ENCODE measurements at regions not wholly inside any gene's neighbourhood (a gene's known extent, or its start where the extent isn't known, plus 50 kb on each side); places are given as distances from the start of the nearest gene placed in this dataset.

DNA sequence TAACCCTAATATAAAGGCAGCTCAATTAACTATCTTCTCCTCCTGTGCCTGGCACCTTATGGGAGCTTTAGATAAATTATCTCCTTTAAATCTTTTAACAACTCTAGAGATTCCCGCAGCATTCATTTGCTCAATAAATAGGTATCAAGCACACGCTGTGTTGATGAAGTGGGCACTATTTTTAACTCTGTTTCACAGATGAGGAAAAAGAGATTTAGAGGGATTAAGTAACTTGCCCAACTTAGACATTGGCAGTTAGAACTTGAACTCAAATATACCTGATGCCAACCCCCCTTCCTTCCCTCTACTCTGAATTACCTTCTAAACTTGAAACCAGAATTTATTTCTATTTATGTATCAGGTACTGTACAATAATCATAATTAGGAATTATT is 112.4 kb downstream of the SH3TC2 start:
- TF ChIP-seq, protein P1, sequence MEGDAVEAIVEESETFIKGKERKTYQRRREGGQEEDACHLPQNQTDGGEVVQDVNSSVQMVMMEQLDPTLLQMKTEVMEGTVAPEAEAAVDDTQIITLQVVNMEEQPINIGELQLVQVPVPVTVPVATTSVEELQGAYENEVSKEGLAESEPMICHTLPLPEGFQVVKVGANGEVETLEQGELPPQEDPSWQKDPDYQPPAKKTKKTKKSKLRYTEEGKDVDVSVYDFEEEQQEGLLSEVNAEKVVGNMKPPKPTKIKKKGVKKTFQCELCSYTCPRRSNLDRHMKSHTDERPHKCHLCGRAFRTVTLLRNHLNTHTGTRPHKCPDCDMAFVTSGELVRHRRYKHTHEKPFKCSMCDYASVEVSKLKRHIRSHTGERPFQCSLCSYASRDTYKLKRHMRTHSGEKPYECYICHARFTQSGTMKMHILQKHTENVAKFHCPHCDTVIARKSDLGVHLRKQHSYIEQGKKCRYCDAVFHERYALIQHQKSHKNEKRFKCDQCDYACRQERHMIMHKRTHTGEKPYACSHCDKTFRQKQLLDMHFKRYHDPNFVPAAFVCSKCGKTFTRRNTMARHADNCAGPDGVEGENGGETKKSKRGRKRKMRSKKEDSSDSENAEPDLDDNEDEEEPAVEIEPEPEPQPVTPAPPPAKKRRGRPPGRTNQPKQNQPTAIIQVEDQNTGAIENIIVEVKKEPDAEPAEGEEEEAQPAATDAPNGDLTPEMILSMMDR (IDR thresholded peaks at IDR 0.05), result no peak
- no peak for TF ChIP-seq POLR2A (IDR thresholded peaks at IDR 0.05)
